Hepatocyte (in vitro differentiated cells): ENCODE measurements at regions not wholly inside any gene's neighbourhood (a gene's known extent, or its start where the extent isn't known, plus 50 kb on each side); places are given as distances from the start of the nearest gene placed in this dataset.

Source experiments
- DNase-seq: peaks from one replicate; pipeline ENCODE4 v3.0.0-alpha.2; 2016; ENCODE audit warnings: low spot score
- H2AFZ ChIP-seq: fragments of 200-600 bp; sonication (generic); 2 replicates; pipeline ENCODE4 v1.6.0; 2016; ENCODE audit warnings: antibody characterized with exemption, mild to moderate bottlenecking
- H3K27ac ChIP-seq: fragments of 200-600 bp; sonication (generic); 2 replicates; pipeline ENCODE4 v1.5.1; 2016; ENCODE audit warnings: mild to moderate bottlenecking
- H3K27me3 ChIP-seq: fragments of 200-600 bp; sonication (generic); 2 replicates; pipeline ENCODE4 v1.6.1; 2016
- H3K36me3 ChIP-seq: fragments of 200-600 bp; sonication (generic); replicated peaks from 2 replicates; pipeline ENCODE4 v1.5.1; 2016; ENCODE audit warnings: low read depth; ENCODE audit not compliant: insufficient read depth
- H3K4me1 ChIP-seq: fragments of 200-600 bp; sonication (generic); 2 replicates; pipeline ENCODE4 v1.5.1; 2016; ENCODE audit warnings: mild to moderate bottlenecking, moderate library complexity; ENCODE audit not compliant: insufficient read depth
- H3K4me2 ChIP-seq: fragments of 200-600 bp; sonication (generic); 2 replicates; pipeline ENCODE4 v1.6.0; 2016
- H3K4me3 ChIP-seq: fragments of 200-600 bp; sonication (generic); 2 replicates; pipeline ENCODE4 v1.5.1; 2016; ENCODE audit warnings: mild to moderate bottlenecking
- H3K79me2 ChIP-seq: fragments of 200-600 bp; sonication (generic); 2 replicates; pipeline ENCODE4 v1.6.0; 2017; ENCODE audit warnings: mild to moderate bottlenecking
- H3K9me2 ChIP-seq: fragments of 200-600 bp; sonication (generic); replicated peaks from 2 replicates; pipeline ENCODE4 v1.6.0; 2017; ENCODE audit warnings: mild to moderate bottlenecking; ENCODE audit not compliant: insufficient read depth
- H3K9me3 ChIP-seq: fragments of 200-600 bp; sonication (generic); 2 replicates; pipeline ENCODE4 v1.5.1; 2016; ENCODE audit warnings: low read depth, mild to moderate bottlenecking
- H4K20me1 ChIP-seq: fragments of 200-600 bp; sonication (generic); 2 replicates; pipeline ENCODE4 v1.6.0; 2016; ENCODE audit warnings: mild to moderate bottlenecking; ENCODE audit not compliant: insufficient read depth, poor library complexity, severe bottlenecking
- CTCF ChIP-seq: fragments of 200-600 bp; sonication (generic); IDR thresholded peaks from 2 replicates; pipeline ENCODE4 v1.5.1; 2016; ENCODE audit warnings: antibody characterized with exemption, mild to moderate bottlenecking; ENCODE audit not compliant: poor library complexity
- EZH2 ChIP-seq: fragments of 200-600 bp; sonication (generic); IDR thresholded peaks from 2 replicates; pipeline ENCODE4 v1.6.1; 2016; ENCODE audit warnings: antibody characterized with exemption, mild to moderate bottlenecking, borderline replicate concordance
- EZH2phosphoT487 ChIP-seq: fragments of 200-600 bp; sonication (generic); IDR thresholded peaks from one replicate; pipeline ENCODE4 v1.6.1; 2018; ENCODE audit warnings: antibody characterized with exemption, mild to moderate bottlenecking, low read depth, moderate library complexity; ENCODE audit not compliant: unreplicated experiment, severe bottlenecking
- WGBS: methylation state at CpG from one replicate; pipeline ENCODE4 v1.1.6; 2016; ENCODE audit warnings: low lambda C conversion rate; ENCODE audit errors: missing lambda C conversion rate; 5-methylcytosine and 5-hydroxymethylcytosine counted together

- Histone ChIP-seq H3K27me3 (no peaks in the 10 kb centered on the region), H3K9me2 (no peaks in the 10 kb centered on the region), H3K9me3 (no peaks in the 10 kb centered on the region), H3K36me3 (no peaks in the 10 kb centered on the region), H3K4me1 (no peaks in the 10 kb centered on the region), H3K4me2 (no peak overlapping the region), H3K4me3 (no peak overlapping the region), H3K79me2 (no peaks in the 10 kb centered on the region), H3K27ac (no peak overlapping the region), H2AFZ (no peak overlapping the region), H4K20me1 (no peaks in the 10 kb centered on the region)
- no peak for TF ChIP-seq CTCF
- no peak for TF ChIP-seq EZH2phosphoT487
- TF ChIP-seq EZH2: no peak
- no peak for DNase-seq
- 88% methylated on average over 1 of the region's 1 CpG for WGBS
Measured at GRCh38 chr13:38430796-38431195, 81.1 kb downstream of the UFM1 start.

- no peaks in the 10 kb centered on the region for H3K4me1 ChIP-seq
- no peak overlapping the region for H3K27ac ChIP-seq
- WGBS: 56% methylated on average over 4 of the region's 4 CpGs
- no peaks in the 10 kb centered on the region for H4K20me1 ChIP-seq
- no peak overlapping the region for H2AFZ ChIP-seq
- H3K79me2 ChIP-seq: no peaks in the 10 kb centered on the region
- no peaks in the 10 kb centered on the region for H3K36me3 ChIP-seq
- TF ChIP-seq CTCF (no peak), EZH2phosphoT487 (no peak), EZH2 (no peak)
- no peaks in the 10 kb centered on the region for H3K9me3 ChIP-seq
- H3K27me3 ChIP-seq: no peaks in the 10 kb centered on the region
- no peak overlapping the region for H3K4me3 ChIP-seq
- DNase-seq: no peak
- no peak overlapping the region for H3K4me2 ChIP-seq
- H3K9me2 ChIP-seq: no peaks in the 10 kb centered on the region
Measured at GRCh38 chr13:38440666-38441065, 91.0 kb downstream of the UFM1 start.

GRCh38 chr13:38444904-38445303, 95.3 kb downstream of the UFM1 start:
- WGBS: 88% methylated on average over 2 of the region's 2 CpGs
- no peak for TF ChIP-seq EZH2
- no peak for TF ChIP-seq CTCF
- TF ChIP-seq EZH2phosphoT487: no peak
- Histone ChIP-seq H3K9me3 (no peaks in the 10 kb centered on the region), H3K79me2 (no peaks in the 10 kb centered on the region), H3K4me3 (no peak overlapping the region), H3K4me2 (no peak overlapping the region), H3K36me3 (no peaks in the 10 kb centered on the region), H2AFZ (no peak overlapping the region), H3K27me3 (no peaks in the 10 kb centered on the region), H4K20me1 (no peaks in the 10 kb centered on the region), H3K27ac (no peak overlapping the region), H3K9me2 (no peaks in the 10 kb centered on the region), H3K4me1 (no peaks in the 10 kb centered on the region)
- DNase-seq: no peak

GRCh38 chr13:38452656-38453055, 103.0 kb downstream of the UFM1 start:
- no peaks in the 10 kb centered on the region for H4K20me1 ChIP-seq
- H3K36me3 ChIP-seq: no peaks in the 10 kb centered on the region
- no peaks in the 10 kb centered on the region for H3K27me3 ChIP-seq
- no peak overlapping the region for H2AFZ ChIP-seq
- H3K4me2 ChIP-seq: no peak overlapping the region
- H3K9me3 ChIP-seq: no peaks in the 10 kb centered on the region
- no peak for TF ChIP-seq CTCF
- TF ChIP-seq EZH2: no peak
- no peak for TF ChIP-seq EZH2phosphoT487
- H3K4me1 ChIP-seq: no peaks in the 10 kb centered on the region
- H3K79me2 ChIP-seq: no peaks in the 10 kb centered on the region
- no peaks in the 10 kb centered on the region for H3K9me2 ChIP-seq
- 79% methylated on average over 3 of the region's 3 CpGs for WGBS
- no peak overlapping the region for H3K4me3 ChIP-seq
- no peak overlapping the region for H3K27ac ChIP-seq
- no peak for DNase-seq
